IMR-90 (cell line): ENCODE measurements at regions not wholly inside any gene's neighbourhood (a gene's known extent, or its start where the extent isn't known, plus 50 kb on each side); places are given as distances from the start of the nearest gene placed in this dataset.

Experiments
- ATAC-seq: fragments of 200-7000 bp; cut with Tn5 transposase; 2 replicates; pipeline ENCODE4 v1.9.1; 2020; ENCODE audit warnings: low read depth, mild to moderate bottlenecking, moderate library complexity
- BruUV-seq: library from RNA; stranded (reverse); fragments of 400-500 nt; replicated peaks from 2 replicates; lab custom pipeline; 2021; lab: Mats Ljungman, UMichigan
- CTCF ChIA-PET: fragments of 300-600 bp; formaldehyde crosslinking; extraction: SDS; loops from one replicate; lab custom pipeline; 2021; ENCODE audit warnings: antibody characterized with exemption; lab: Yijun Ruan, JAX
- POLR2A ChIA-PET: fragments of 300-600 bp; sonication (Branson Sonifier 250); formaldehyde crosslinking; loops from one replicate; lab custom pipeline; 2022; ENCODE audit warnings: antibody characterized with exemption; ENCODE audit not compliant: unreplicated experiment; lab: Charles Lee
- DNase-seq: peaks from one replicate; pipeline ENCODE4 v3.0.0; 2013
- H2AFZ ChIP-seq: replicated peaks from 2 replicates; pipeline ENCODE3; 2013; ENCODE audit warnings: low read length, mild to moderate bottlenecking; ENCODE audit not compliant: poor library complexity
- H2AK5ac ChIP-seq: 2 replicates; pipeline ENCODE4 v1.6.1; 2013; ENCODE audit warnings: low read depth, low read length, inconsistent platforms
- H2AK9ac ChIP-seq: replicated peaks from 2 replicates; pipeline ENCODE3; 2013; ENCODE audit warnings: mild to moderate bottlenecking, low read depth, low read length, moderate library complexity; ENCODE audit not compliant: poor library complexity
- H2BK120ac ChIP-seq: 2 replicates; pipeline ENCODE4 v1.6.1; 2013; ENCODE audit warnings: low read depth, low read length, inconsistent platforms
- H2BK15ac ChIP-seq: 3 replicates; pipeline ENCODE4 v1.6.1; 2013; ENCODE audit warnings: low read depth, low read length, inconsistent platforms
- H2BK20ac ChIP-seq: 2 replicates; pipeline ENCODE4 v1.6.1; 2013; ENCODE audit warnings: low read depth, mild to moderate bottlenecking, inconsistent platforms, low read length, moderate library complexity
- H2BK5ac ChIP-seq: 2 replicates; pipeline ENCODE4 v1.6.1; 2013; ENCODE audit warnings: mild to moderate bottlenecking, low read depth, low read length, inconsistent platforms; ENCODE audit not compliant: poor library complexity, severe bottlenecking
- H3K14ac ChIP-seq: replicated peaks from 2 replicates; pipeline ENCODE4 v1.6.1; 2013; ENCODE audit warnings: low read depth, low read length, inconsistent platforms
- H3K18ac ChIP-seq: 2 replicates; pipeline ENCODE4 v1.6.1; 2013; ENCODE audit warnings: low read depth, low read length, control low read depth
- H3K23ac ChIP-seq: 2 replicates; pipeline ENCODE4 v1.6.1; 2013; ENCODE audit warnings: low read depth, low read length, inconsistent platforms
- H3K27ac ChIP-seq: 2 replicates; pipeline ENCODE4 v1.5.1; 2013; ENCODE audit warnings: mild to moderate bottlenecking, control low read depth, low read length; ENCODE audit not compliant: insufficient read depth
- H3K27me3 ChIP-seq: 2 replicates; pipeline ENCODE4 v1.6.1; 2013; ENCODE audit warnings: low read length; ENCODE audit not compliant: control insufficient read depth, insufficient read depth
- H3K36me3 ChIP-seq: 2 replicates; pipeline ENCODE4 v1.6.1; 2013; ENCODE audit warnings: low read length, mixed read lengths; ENCODE audit not compliant: control insufficient read depth, insufficient read depth
- H3K4ac ChIP-seq: 2 replicates; pipeline ENCODE4 v1.6.1; 2013; ENCODE audit warnings: low read depth, low read length, inconsistent platforms
- H3K4me1 ChIP-seq: 2 replicates; pipeline ENCODE4 v1.6.1; 2013; ENCODE audit warnings: low read length, mixed read lengths; ENCODE audit not compliant: control insufficient read depth, insufficient read depth
- H3K4me2 ChIP-seq: 2 replicates; pipeline ENCODE4 v1.6.1; 2013; ENCODE audit warnings: low read depth, mild to moderate bottlenecking, control low read depth, low read length, moderate library complexity
- H3K4me3 ChIP-seq: 2 replicates; pipeline ENCODE4 v1.5.1; 2013; ENCODE audit warnings: low read depth, mild to moderate bottlenecking, control low read depth, low read length, moderate library complexity; ENCODE audit not compliant: insufficient read depth
- H3K56ac ChIP-seq: 2 replicates; pipeline ENCODE4 v1.6.1; 2013; ENCODE audit warnings: low read length, inconsistent platforms; ENCODE audit not compliant: insufficient read depth; ENCODE audit errors: extremely low read depth
- H3K79me1 ChIP-seq, 2 experiments: 2 replicates each; pipeline ENCODE4 v1.6.1; 2013; ENCODE audit warnings: low read length in 2 of 2, inconsistent platforms in 1 of 2, low read depth in 1 of 2
- H3K9ac ChIP-seq: 2 replicates; pipeline ENCODE4 v1.6.1; 2013; ENCODE audit warnings: low read depth, low read length, control low read depth
- H3K9me1 ChIP-seq: 2 replicates; pipeline ENCODE4 v1.6.1; 2013; ENCODE audit warnings: low read length, inconsistent platforms; ENCODE audit not compliant: insufficient read depth
- H3K9me3 ChIP-seq: 2 replicates; pipeline ENCODE4 v1.6.1; 2013; ENCODE audit warnings: low read length; ENCODE audit not compliant: control insufficient read depth, insufficient read depth
- H4K20me1 ChIP-seq: 2 replicates; pipeline ENCODE4 v1.6.1; 2013; ENCODE audit warnings: low read length, inconsistent platforms; ENCODE audit not compliant: insufficient read depth
- H4K5ac ChIP-seq: 2 replicates; pipeline ENCODE4 v1.6.1; 2013; ENCODE audit warnings: mild to moderate bottlenecking, low read depth, low read length, control low read depth
- H4K8ac ChIP-seq, 2 experiments: 2 replicates each; pipeline ENCODE4 v1.6.1; 2013; ENCODE audit warnings: low read depth in 2 of 2, low read length in 2 of 2, control low read depth in 1 of 2, inconsistent platforms in 1 of 2
- H4K91ac ChIP-seq: 2 replicates; pipeline ENCODE4 v1.6.1; 2013; ENCODE audit warnings: low read depth, low read length, inconsistent platforms; ENCODE audit not compliant: insufficient read depth
- BHLHE40 ChIP-seq: fragments of 150-350 bp; IDR thresholded peaks from 2 replicates; pipeline ENCODE4 v1.6.1; 2016; ENCODE audit warnings: mild to moderate bottlenecking, low read depth, low read length
- CEBPB ChIP-seq: IDR thresholded peaks from 2 replicates; pipeline ENCODE4 v1.6.1; 2012; ENCODE audit warnings: low read depth, low read length, improper control_type of control experiment
- CHD1 ChIP-seq: IDR thresholded peaks from 2 replicates; pipeline ENCODE4 v1.6.1; 2012; ENCODE audit warnings: low read depth, low read length, improper control_type of control experiment
- CTCF ChIP-seq: conservative IDR thresholded peaks from 2 replicates; pipeline ENCODE4 v1.5.1; 2012; ENCODE audit warnings: mild to moderate bottlenecking, low read depth, low read length, improper control_type of control experiment
- FOS ChIP-seq: fragments of 150-350 bp; IDR thresholded peaks from 2 replicates; pipeline ENCODE4 v1.6.1; 2016; ENCODE audit warnings: low read depth, low read length
- MAFK ChIP-seq: IDR thresholded peaks from 2 replicates; pipeline ENCODE4 v1.6.1; 2012; ENCODE audit warnings: low read depth, low read length, improper control_type of control experiment
- MAZ ChIP-seq: IDR thresholded peaks from 2 replicates; pipeline ENCODE4 v1.6.1; 2012; ENCODE audit warnings: low read depth, mild to moderate bottlenecking, low read length, improper control_type of control experiment, moderate library complexity, borderline replicate concordance
- MXI1 ChIP-seq: IDR thresholded peaks from 2 replicates; pipeline ENCODE4 v1.6.1; 2012; ENCODE audit warnings: low read depth, mild to moderate bottlenecking, low read length, moderate library complexity, borderline replicate concordance
- NFE2L2 ChIP-seq: fragments of 150-350 bp; IDR thresholded peaks from 2 replicates; pipeline ENCODE4 v1.6.1; 2016; ENCODE audit warnings: low read depth, mild to moderate bottlenecking, low read length
- POLR2A ChIP-seq: IDR thresholded peaks from 2 replicates; pipeline ENCODE4 v1.6.1; 2012; ENCODE audit warnings: mild to moderate bottlenecking, low read depth, low read length
- RCOR1 ChIP-seq: IDR thresholded peaks from 2 replicates; pipeline ENCODE4 v1.6.1; 2012; ENCODE audit warnings: mild to moderate bottlenecking, low read length, improper control_type of control experiment; ENCODE audit not compliant: insufficient replicate concordance
- RFX5 ChIP-seq: IDR thresholded peaks from 2 replicates; pipeline ENCODE4 v1.8.0; 2012; ENCODE audit warnings: low read depth, mild to moderate bottlenecking, low read length, moderate library complexity
- SMC3 ChIP-seq: fragments of 150-350 bp; IDR thresholded peaks from 2 replicates; pipeline ENCODE4 v1.6.1; 2016; ENCODE audit warnings: low read depth, mild to moderate bottlenecking, antibody characterized with exemption, low read length, moderate library complexity
- WGBS, 2 experiments: methylation state at CpG; one replicate each; pipeline versions ENCODE4 v1.1.5 to v1.1.7; 2013; ENCODE audit warnings: missing lambda C conversion rate in 2 of 2; ENCODE audit not compliant: insufficient read length in 1 of 2; ENCODE audit errors: extremely low coverage in 2 of 2; 5-methylcytosine and 5-hydroxymethylcytosine counted together
- dilution Hi-C: fragments of 300-500 bp; cut with HindIII; formaldehyde crosslinking; loops from one replicate; pipeline ENCODE4 v1.14.3; 2018; ENCODE audit warnings: low sequenced_read_pairs; ENCODE audit not compliant: unreplicated experiment
- in situ Hi-C: fragments of 300-500 bp; cut with MboI; formaldehyde crosslinking; loops from 3 replicates; pipeline ENCODE4 v1.14.3; 2019; ENCODE audit warnings: low sequenced_read_pairs, inconsistent platforms, mixed read lengths
- intact Hi-C: fragments of 100-400 bp; cut with micrococcal nuclease; formaldehyde crosslinking; loops from 2 replicates; pipeline ENCODE4 v1.10.0; 2022
- TF ChIP-seq, protein P1 (sequence below): fragments of 150-350 bp; IDR thresholded peaks from 2 replicates; pipeline ENCODE4 v1.6.1; 2017; ENCODE audit warnings: mild to moderate bottlenecking, antibody characterized with exemption, low read length, low read depth
- TF ChIP-seq, protein P2 (sequence below): fragments of 150-350 bp; IDR thresholded peaks from 2 replicates; pipeline ENCODE4 v1.6.1; 2016; ENCODE audit warnings: low read depth, mild to moderate bottlenecking, low read length, moderate library complexity, borderline replicate concordance

GRCh38 chr9:104322596-104322995 lies 181.5 kb upstream of the OR13F1 start:
- 0 out of 2 replicates have a peak, but pooled peaks cover 2% of the 10 kb centered on the region for H3K9me3 ChIP-seq
- no peaks in the 10 kb centered on the region for H3K4me1 ChIP-seq
- H4K8ac ChIP-seq = no peak overlapping the region
- BruUV-seq = no TSS peak
- no peak overlapping the region for H3K56ac ChIP-seq
- no peak overlapping the region for H3K4me2 ChIP-seq
- H3K23ac ChIP-seq = no peak overlapping the region
- H3K36me3 ChIP-seq = no peaks in the 10 kb centered on the region
- no peak overlapping the region for H3K18ac ChIP-seq
- no peak overlapping the region for H2BK15ac ChIP-seq
- TF ChIP-seq SMC3 (no peak), BHLHE40 (no peak), CTCF (no peak), MAFK (no peak), POLR2A (no peak), RFX5 (no peak), MAZ (no peak), RCOR1 (no peak), CHD1 (no peak), CEBPB (no peak), NFE2L2 (no peak), FOS (no peak), MXI1 (no peak)
- TF ChIP-seq, protein P1, sequence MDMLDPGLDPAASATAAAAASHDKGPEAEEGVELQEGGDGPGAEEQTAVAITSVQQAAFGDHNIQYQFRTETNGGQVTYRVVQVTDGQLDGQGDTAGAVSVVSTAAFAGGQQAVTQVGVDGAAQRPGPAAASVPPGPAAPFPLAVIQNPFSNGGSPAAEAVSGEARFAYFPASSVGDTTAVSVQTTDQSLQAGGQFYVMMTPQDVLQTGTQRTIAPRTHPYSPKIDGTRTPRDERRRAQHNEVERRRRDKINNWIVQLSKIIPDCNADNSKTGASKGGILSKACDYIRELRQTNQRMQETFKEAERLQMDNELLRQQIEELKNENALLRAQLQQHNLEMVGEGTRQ = no peak
- TF ChIP-seq, protein P2, sequence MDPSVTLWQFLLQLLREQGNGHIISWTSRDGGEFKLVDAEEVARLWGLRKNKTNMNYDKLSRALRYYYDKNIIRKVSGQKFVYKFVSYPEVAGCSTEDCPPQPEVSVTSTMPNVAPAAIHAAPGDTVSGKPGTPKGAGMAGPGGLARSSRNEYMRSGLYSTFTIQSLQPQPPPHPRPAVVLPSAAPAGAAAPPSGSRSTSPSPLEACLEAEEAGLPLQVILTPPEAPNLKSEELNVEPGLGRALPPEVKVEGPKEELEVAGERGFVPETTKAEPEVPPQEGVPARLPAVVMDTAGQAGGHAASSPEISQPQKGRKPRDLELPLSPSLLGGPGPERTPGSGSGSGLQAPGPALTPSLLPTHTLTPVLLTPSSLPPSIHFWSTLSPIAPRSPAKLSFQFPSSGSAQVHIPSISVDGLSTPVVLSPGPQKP = no peak
- in situ Hi-C loops (no loop called here), dilution Hi-C loops (no loop called here), intact Hi-C loops (no loop called here)
- H2BK5ac ChIP-seq = no peak overlapping the region
- no peaks in the 10 kb centered on the region for H3K27me3 ChIP-seq
- H3K9me1 ChIP-seq = no peaks in the 10 kb centered on the region
- CTCF ChIA-PET = interaction anchor here (0.5 kb wide), 1 partner anchor 8 kb away, joined by 3 read pairs; no protein-coding TSS in a partner anchor
- no peak overlapping the region for H4K91ac ChIP-seq
- H4K20me1 ChIP-seq = no peaks in the 10 kb centered on the region
- no peak overlapping the region for H2AFZ ChIP-seq
- no peak overlapping the region for H3K9ac ChIP-seq
- WGBS, 2 experiments = 80% methylated on average over 1 of the region's 3 CpGs; no CpG with 5 or more reads in 1 of the 2 experiments
- no peak overlapping the region for H2BK20ac ChIP-seq
- H2AK5ac ChIP-seq = no peak overlapping the region
- no peak overlapping the region for H3K27ac ChIP-seq
- no peak overlapping the region for H2AK9ac ChIP-seq
- H3K14ac ChIP-seq = no peak overlapping the region
- ATAC-seq (no peak), DNase-seq (no peak)
- no peak overlapping the region for H4K5ac ChIP-seq
- no peaks in the 10 kb centered on the region for H3K79me1 ChIP-seq
- no peak overlapping the region for H3K4ac ChIP-seq
- no peak overlapping the region for H3K4me3 ChIP-seq
- no peak overlapping the region for H2BK120ac ChIP-seq
- POLR2A ChIA-PET = no interaction called here
